H1 (cell line): ENCODE measurements at regions not wholly inside any gene's neighbourhood (a gene's known extent, or its start where the extent isn't known, plus 50 kb on each side); places are given as distances from the start of the nearest gene placed in this dataset.

ENCODE experiments used
- CTCF ChIA-PET: fragments of 300-600 bp; sonication (Branson Sonifier 250); formaldehyde crosslinking; loops from one replicate; lab custom pipeline; 2021; ENCODE audit not compliant: partially characterized antibody; lab: Charles Lee
- POLR2A ChIA-PET: fragments of 300-600 bp; sonication (Branson Sonifier 250); formaldehyde crosslinking; loops from one replicate; lab custom pipeline; 2021; ENCODE audit warnings: inconsistent platforms; ENCODE audit not compliant: partially characterized antibody; lab: Charles Lee
- DNase-seq, 2 experiments: peaks; one replicate each; pipeline versions ENCODE4 v3.0.0 to v3.0.0-alpha.2; 2010 to 2022; ENCODE audit warnings: low spot score in 2 of 2, low read depth in 1 of 2, mixed read lengths in 1 of 2
- FAIRE-seq: peaks from 2 replicates; lab custom pipeline; 2011; peaks lifted over from hg19 to GRCh38; lab: Jason Lieb, UNC
- H2AFZ ChIP-seq: 2 replicates; pipeline ENCODE4 v1.8.1; 2012; ENCODE audit warnings: low read length, inconsistent platforms
- H2AK5ac ChIP-seq: 2 replicates; pipeline ENCODE4 v1.6.1; 2013; ENCODE audit warnings: low read depth, low read length
- H2BK120ac ChIP-seq: replicated peaks from 2 replicates; pipeline ENCODE3; 2013; ENCODE audit warnings: low read depth, low read length, inconsistent platforms
- H2BK12ac ChIP-seq: 2 replicates; pipeline ENCODE4 v1.6.1; 2013; ENCODE audit warnings: low read depth, low read length
- H2BK15ac ChIP-seq: 2 replicates; pipeline ENCODE4 v1.6.1; 2013; ENCODE audit warnings: low read length
- H2BK20ac ChIP-seq: 2 replicates; pipeline ENCODE4 v1.6.1; 2013; ENCODE audit warnings: low read length
- H2BK5ac ChIP-seq: 2 replicates; pipeline ENCODE4 v1.6.1; 2013; ENCODE audit warnings: low read depth, low read length
- H3K14ac ChIP-seq: 2 replicates; pipeline ENCODE4 v1.6.1; 2013; ENCODE audit warnings: inconsistent platforms; ENCODE audit not compliant: insufficient read length
- H3K18ac ChIP-seq: 2 replicates; pipeline ENCODE4 v1.6.1; 2013; ENCODE audit warnings: low read length; ENCODE audit errors: extremely low read depth
- H3K23ac ChIP-seq: 2 replicates; pipeline ENCODE4 v1.6.1; 2013; ENCODE audit warnings: inconsistent platforms; ENCODE audit not compliant: insufficient read length
- H3K23me2 ChIP-seq: 2 replicates; pipeline ENCODE4 v1.6.1; 2013; ENCODE audit warnings: low read depth, low read length
- H3K27ac ChIP-seq: 2 replicates; pipeline ENCODE4 v1.6.1; 2011; ENCODE audit warnings: low read depth, low read length, inconsistent platforms
- H3K27me3 ChIP-seq, 4 experiments: replicated peaks in 1 of 4; 1 replicate in 1 of 4; 2 replicates in 3 of 4; pipeline versions ENCODE4 v1.6.1 to v1.8.1; 2011 to 2013; ENCODE audit warnings: low read length in 3 of 4, mild to moderate bottlenecking in 3 of 4, inconsistent platforms in 2 of 4, mixed read lengths in 2 of 4, moderate library complexity in 1 of 4; ENCODE audit not compliant: control insufficient read depth in 3 of 4, insufficient read depth in 3 of 4; ENCODE audit errors: extremely low read depth in 1 of 4
- H3K36me3 ChIP-seq, 4 experiments: 2 replicates each; pipeline versions ENCODE4 v1.6.1 to v1.8.1; 2011 to 2013; ENCODE audit warnings: mild to moderate bottlenecking in 4 of 4, low read length in 3 of 4, moderate library complexity in 2 of 4, control low read depth in 1 of 4, inconsistent platforms in 1 of 4; ENCODE audit not compliant: insufficient read depth in 4 of 4, control insufficient read depth in 2 of 4
- H3K4ac ChIP-seq: replicated peaks from 2 replicates; pipeline ENCODE3; 2013; ENCODE audit warnings: low read length, low read depth, mixed read lengths, inconsistent platforms; ENCODE audit not compliant: insufficient read length
- H3K4me1 ChIP-seq, 4 experiments: replicated peaks in 1 of 4; 1 replicate in 1 of 4; 2 replicates in 3 of 4; pipeline versions ENCODE4 v1.6.1 to v1.8.1; 2011 to 2013; ENCODE audit warnings: low read length in 3 of 4, inconsistent platforms in 2 of 4, mixed read lengths in 1 of 4; ENCODE audit not compliant: insufficient read depth in 4 of 4, control insufficient read depth in 3 of 4
- H3K4me2 ChIP-seq, 2 experiments: 2 replicates each; pipeline versions ENCODE4 v1.6.1 to v1.8.1; 2011 to 2013; ENCODE audit warnings: low read depth in 2 of 2, low read length in 2 of 2, control low read depth in 1 of 2, inconsistent platforms in 1 of 2, mild to moderate bottlenecking in 1 of 2; ENCODE audit not compliant: insufficient read depth in 1 of 2
- H3K4me3 ChIP-seq, 4 experiments: fragments of 200-600, 300-600 bp in 1 of 4; sonication (generic), shearing (Covaris generic), sonication (Bioruptor Twin) in 1 of 4; 2 replicates each; pipeline versions ENCODE4 v1.5.1 to v1.8.1; 2011 to 2016; ENCODE audit warnings: low read length in 4 of 4, low read depth in 3 of 4, control low read depth in 2 of 4, inconsistent platforms in 2 of 4, mild to moderate bottlenecking in 2 of 4, mixed read lengths in 1 of 4, moderate library complexity in 1 of 4; ENCODE audit not compliant: insufficient read depth in 2 of 4; ENCODE audit errors: extremely low read depth in 1 of 4
- H3K56ac ChIP-seq: replicated peaks from 2 replicates; pipeline ENCODE3; 2013; ENCODE audit warnings: low read depth, mild to moderate bottlenecking, mixed read lengths, low read length, inconsistent platforms; ENCODE audit not compliant: insufficient read length
- H3K79me1 ChIP-seq: 2 replicates; pipeline ENCODE4 v1.6.1; 2013; ENCODE audit warnings: low read depth, low read length, control low read depth
- H3K79me2 ChIP-seq, 2 experiments: 2 replicates each; pipeline versions ENCODE4 v1.6.1 to v1.8.1; 2012 to 2013; ENCODE audit warnings: low read length in 2 of 2, mild to moderate bottlenecking in 2 of 2, inconsistent platforms in 1 of 2; ENCODE audit not compliant: insufficient read depth in 2 of 2, control insufficient read depth in 1 of 2
- H3K9ac ChIP-seq, 4 experiments: replicated peaks in 1 of 4; 1 replicate in 1 of 4; 2 replicates in 3 of 4; pipeline versions ENCODE4 v1.6.1 to v1.8.1; 2011 to 2013; ENCODE audit warnings: low read depth in 3 of 4, low read length in 3 of 4, control low read depth in 2 of 4, mild to moderate bottlenecking in 2 of 4, moderate library complexity in 2 of 4, inconsistent platforms in 1 of 4; ENCODE audit errors: extremely low read depth in 1 of 4
- H3K9me3 ChIP-seq, 2 experiments: 2 replicates each; pipeline versions ENCODE4 v1.6.1 to v1.8.1; 2012 to 2013; ENCODE audit warnings: mild to moderate bottlenecking in 2 of 2, moderate library complexity in 2 of 2, control low read depth in 1 of 2, inconsistent platforms in 1 of 2, low read depth in 1 of 2, low read length in 1 of 2, mixed read lengths in 1 of 2; ENCODE audit not compliant: insufficient read depth in 2 of 2
- H4K20me1 ChIP-seq, 2 experiments: replicated peaks in 1 of 2; 2 replicates each; pipeline versions ENCODE3 to v1.8.1; 2011 to 2013; ENCODE audit warnings: inconsistent platforms in 2 of 2, low read length in 2 of 2, mild to moderate bottlenecking in 1 of 2; ENCODE audit not compliant: insufficient read depth in 2 of 2, control insufficient read depth in 1 of 2
- H4K5ac ChIP-seq: 2 replicates; pipeline ENCODE4 v1.6.1; 2013; ENCODE audit warnings: low read length, low read depth, mixed read lengths, inconsistent platforms; ENCODE audit not compliant: insufficient read length
- H4K8ac ChIP-seq: 2 replicates; pipeline ENCODE4 v1.8.0; 2013; ENCODE audit warnings: mild to moderate bottlenecking, moderate library complexity, low read length, inconsistent platforms; ENCODE audit not compliant: insufficient read depth; ENCODE audit errors: extremely low read depth
- H4K91ac ChIP-seq: replicated peaks from 2 replicates; pipeline ENCODE3; 2013; ENCODE audit warnings: low read length, mixed read lengths, inconsistent platforms; ENCODE audit not compliant: insufficient read length
- CEBPB ChIP-seq: IDR thresholded peaks from 2 replicates; pipeline ENCODE4 v1.6.1; 2012; ENCODE audit warnings: low read depth, low read length
- WGBS, 2 experiments: shearing (Covaris generic) in 1 of 2; methylation state at CpG; one replicate each; pipeline versions ENCODE4 v1.1.6 to v1.1.7; 2013 to 2015; ENCODE audit warnings: low lambda C conversion rate in 2 of 2, mixed read lengths in 2 of 2, inconsistent platforms in 1 of 2, low coverage in 1 of 2, missing lambda C conversion rate in 1 of 2; ENCODE audit not compliant: insufficient replicate concordance in 2 of 2, insufficient coverage in 1 of 2, insufficient read length in 1 of 2; ENCODE audit errors: extremely low coverage in 1 of 2, missing lambda C conversion rate in 1 of 2; 5-methylcytosine and 5-hydroxymethylcytosine counted together
- TF ChIP-seq, protein P1 (sequence below): IDR thresholded peaks from 2 replicates; pipeline ENCODE4 v1.6.1; 2011; ENCODE audit warnings: low read depth, mild to moderate bottlenecking, low read length; ENCODE audit not compliant: insufficient read depth

DNA sequence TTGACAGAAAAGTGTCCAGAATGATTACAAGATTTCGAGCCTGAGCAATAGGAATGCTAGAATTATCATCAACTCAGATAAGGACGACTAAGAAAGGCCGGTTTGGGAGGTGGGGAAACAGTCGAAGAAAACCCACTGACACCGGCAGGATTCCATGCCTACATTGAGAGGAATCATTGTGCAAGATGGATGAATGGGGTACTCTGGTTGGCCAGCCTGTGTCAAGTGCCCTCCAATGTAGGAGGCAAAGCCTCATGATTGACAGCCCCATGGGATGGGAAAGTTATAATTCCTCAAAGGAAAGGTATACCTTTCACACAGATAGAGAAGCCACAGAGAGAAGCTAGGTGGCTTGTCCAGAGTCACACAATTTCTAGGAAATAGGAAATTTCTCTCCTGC, 153.5 kb upstream of the CTTNBP2NL start:
- H2BK15ac ChIP-seq, result no peak overlapping the region
- H3K9me3 ChIP-seq, result no peaks in the 10 kb centered on the region
- no peak for DNase-seq
- H3K9ac ChIP-seq, result no peak overlapping the region
- no peak overlapping the region for H2AFZ ChIP-seq
- no peak overlapping the region for H2BK12ac ChIP-seq
- no peaks in the 10 kb centered on the region for H3K79me1 ChIP-seq
- H2AK5ac ChIP-seq, result no peak overlapping the region
- no peak overlapping the region for H3K4me2 ChIP-seq
- no peak overlapping the region for H4K8ac ChIP-seq
- no peak overlapping the region for H2BK20ac ChIP-seq
- H4K20me1 ChIP-seq, result no peaks in the 10 kb centered on the region
- H3K27ac ChIP-seq, result no peak overlapping the region
- CTCF ChIA-PET, result interaction anchor here (1.0 to 3.1 kb wide), 2 partner anchors 11 to 20 kb away, joined by 4 to 8 read pairs; no protein-coding TSS in a partner anchor
- H3K27me3 ChIP-seq, result no peaks in the 10 kb centered on the region
- peaks cover 2 to 13% (median 8%) of the 10 kb centered on the region in 4 experiments; a peak in 6 of 7 replicates for H3K4me1 ChIP-seq
- no peak overlapping the region for H3K4ac ChIP-seq
- no peaks in the 10 kb centered on the region for H3K23me2 ChIP-seq
- no peak overlapping the region for H3K18ac ChIP-seq
- H4K91ac ChIP-seq, result no peak overlapping the region
- TF ChIP-seq, protein P1, sequence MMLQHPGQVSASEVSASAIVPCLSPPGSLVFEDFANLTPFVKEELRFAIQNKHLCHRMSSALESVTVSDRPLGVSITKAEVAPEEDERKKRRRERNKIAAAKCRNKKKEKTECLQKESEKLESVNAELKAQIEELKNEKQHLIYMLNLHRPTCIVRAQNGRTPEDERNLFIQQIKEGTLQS, result no peak
- peak; percentile 69; the same call in 1 of the 2 replicates for TF ChIP-seq CEBPB
- H3K23ac ChIP-seq, result no peak overlapping the region
- H3K79me2 ChIP-seq, result no peaks in the 10 kb centered on the region
- no peak overlapping the region for H2BK120ac ChIP-seq
- no peak overlapping the region for H3K56ac ChIP-seq
- H2BK5ac ChIP-seq, result no peak overlapping the region
- POLR2A ChIA-PET, result no interaction called here
- H3K36me3 ChIP-seq, result no peaks in the 10 kb centered on the region
- no peak for FAIRE-seq
- 98% methylated on average over 5 of the region's 5 CpGs; no CpG with 5 or more reads in 1 of the 2 experiments for WGBS, 2 experiments
- H4K5ac ChIP-seq, result no peak overlapping the region
- no peak overlapping the region for H3K4me3 ChIP-seq
- H3K14ac ChIP-seq, result no peak overlapping the region
